Calu3 (cell line): ENCODE measurements at regions not wholly inside any gene's neighbourhood (a gene's known extent, or its start where the extent isn't known, plus 50 kb on each side); places are given as distances from the start of the nearest gene placed in this dataset.
A peak's percentile ranks its signal among the peaks of the same experiment; 100 is the strongest.
"Not testable (repeated sequence)": the region's sequence is repeated elsewhere in the genome, so short reads cannot be mapped to it uniquely, and the experiment has no call there.

ENCODE experiments used
- BruUV-seq: library from RNA; stranded (reverse); fragments of 400-500 nt; replicated peaks from 2 replicates; lab custom pipeline; 2021; lab: Mats Ljungman, UMichigan
- CTCF ChIA-PET: fragments of 300-600 bp; sonication (Branson Sonifier 250); formaldehyde crosslinking; loops from one replicate; lab custom pipeline; 2022; ENCODE audit warnings: antibody characterized with exemption; lab: Charles Lee
- DNase-seq: peaks from one replicate; pipeline ENCODE4 v3.0.0; 2022
- H3K27ac Mint-ChIP-seq: one replicate; pipeline ENCODE4 v1.8.0; 2022; ENCODE audit warnings: mixed read lengths; ENCODE audit not compliant: unreplicated experiment
- H3K27me3 Mint-ChIP-seq: one replicate; pipeline ENCODE4 v1.8.0; 2022; ENCODE audit warnings: mixed read lengths; ENCODE audit not compliant: unreplicated experiment
- H3K36me3 Mint-ChIP-seq: one replicate; pipeline ENCODE4 v1.8.0; 2022; ENCODE audit warnings: mild to moderate bottlenecking, moderate library complexity, mixed read lengths; ENCODE audit not compliant: insufficient read depth, unreplicated experiment
- H3K4me1 Mint-ChIP-seq: one replicate; pipeline ENCODE4 v1.8.0; 2022; ENCODE audit warnings: mild to moderate bottlenecking, low read depth, mixed read lengths; ENCODE audit not compliant: unreplicated experiment
- H3K4me3 Mint-ChIP-seq: one replicate; pipeline ENCODE4 v1.8.0; 2022; ENCODE audit warnings: mild to moderate bottlenecking, low read depth, moderate library complexity, mixed read lengths; ENCODE audit not compliant: unreplicated experiment
- H3K9me3 Mint-ChIP-seq: one replicate; pipeline ENCODE4 v1.8.0; 2022; ENCODE audit warnings: low read depth, mixed read lengths; ENCODE audit not compliant: unreplicated experiment
- intact Hi-C: fragments of 100-400 bp; cut with micrococcal nuclease; formaldehyde crosslinking; loops from one replicate; pipeline ENCODE4 v1.10.0; 2022; ENCODE audit not compliant: unreplicated experiment
- TF ChIP-seq, protein P1 (sequence below): fragments of 200-600 bp; IDR thresholded peaks from one replicate; pipeline ENCODE4 v1.8.0; 2022; ENCODE audit warnings: antibody characterized with exemption; ENCODE audit not compliant: unreplicated experiment

DNA sequence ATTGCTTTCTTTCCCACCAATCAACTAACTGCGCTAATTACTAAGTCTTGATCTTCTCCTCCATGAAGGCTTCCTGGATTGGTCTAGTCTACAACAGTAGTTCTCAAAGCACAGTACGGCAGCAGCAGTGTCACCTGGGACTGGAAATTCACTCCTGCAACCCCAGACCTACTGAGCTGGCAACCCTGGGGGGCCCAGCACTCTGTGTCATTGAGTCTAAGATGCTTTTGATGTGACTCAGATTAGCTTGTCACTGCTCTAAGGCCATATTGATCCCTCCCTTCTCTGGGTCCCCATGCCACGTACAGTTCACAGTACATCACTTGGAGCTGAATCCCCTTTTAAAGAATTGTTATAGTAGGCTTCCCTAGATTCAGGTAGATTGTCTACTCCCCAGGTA is 65.7 kb upstream of the KMT2C start:
- CTCF ChIA-PET, result interaction anchor here (0.6 kb wide), 1 partner anchor 73 kb away, joined by 3 read pairs; no protein-coding TSS in a partner anchor
- DNase-seq, result no peak

DNA sequence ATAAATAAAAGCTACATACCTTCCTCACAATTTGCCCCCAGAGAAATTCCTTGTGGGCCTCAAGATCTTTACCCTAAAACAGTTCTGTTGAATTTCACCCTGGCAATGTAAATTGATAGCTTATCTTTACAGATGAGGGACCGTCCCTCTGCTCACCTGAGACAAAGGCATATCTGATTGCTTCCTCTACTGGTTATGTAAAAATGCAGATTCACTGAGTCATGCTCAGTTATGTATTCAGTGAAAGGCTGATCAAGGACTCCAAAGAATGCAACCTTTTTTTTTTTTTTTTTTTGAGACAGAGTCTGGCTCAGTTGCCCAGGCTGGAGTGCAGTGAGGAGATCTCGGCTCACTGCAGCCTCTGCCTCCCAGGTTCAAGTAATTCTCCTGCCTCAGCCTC is 64.2 kb upstream of the KMT2C start:
- peaks cover 15% of the 10 kb centered on the region for H3K4me1 Mint-ChIP-seq
- DNase-seq, result peak; percentile 10
- H3K9me3 Mint-ChIP-seq, intact Hi-C loops, H3K27ac Mint-ChIP-seq, H3K27me3 Mint-ChIP-seq, H3K4me3 Mint-ChIP-seq, BruUV-seq, H3K36me3 Mint-ChIP-seq: not testable (repeated sequence)
- CTCF ChIA-PET, result interaction anchor here (0.7 kb wide), 2 partner anchors 104 to 159 kb away, joined by 4 read pairs; no protein-coding TSS in a partner anchor

More for the DNA sequence above, 65.7 kb upstream of the KMT2C start:
- intact Hi-C loops, result no loop called here
- Mint-ChIP-seq H3K4me3 (no peak overlapping the region), H3K27ac (no peak overlapping the region), H3K9me3 (no peaks in the 10 kb centered on the region), H3K36me3 (peaks cover 4% of the 10 kb centered on the region), H3K4me1 (peaks cover 15% of the 10 kb centered on the region), H3K27me3 (no peaks in the 10 kb centered on the region)
- TF ChIP-seq, protein P1, sequence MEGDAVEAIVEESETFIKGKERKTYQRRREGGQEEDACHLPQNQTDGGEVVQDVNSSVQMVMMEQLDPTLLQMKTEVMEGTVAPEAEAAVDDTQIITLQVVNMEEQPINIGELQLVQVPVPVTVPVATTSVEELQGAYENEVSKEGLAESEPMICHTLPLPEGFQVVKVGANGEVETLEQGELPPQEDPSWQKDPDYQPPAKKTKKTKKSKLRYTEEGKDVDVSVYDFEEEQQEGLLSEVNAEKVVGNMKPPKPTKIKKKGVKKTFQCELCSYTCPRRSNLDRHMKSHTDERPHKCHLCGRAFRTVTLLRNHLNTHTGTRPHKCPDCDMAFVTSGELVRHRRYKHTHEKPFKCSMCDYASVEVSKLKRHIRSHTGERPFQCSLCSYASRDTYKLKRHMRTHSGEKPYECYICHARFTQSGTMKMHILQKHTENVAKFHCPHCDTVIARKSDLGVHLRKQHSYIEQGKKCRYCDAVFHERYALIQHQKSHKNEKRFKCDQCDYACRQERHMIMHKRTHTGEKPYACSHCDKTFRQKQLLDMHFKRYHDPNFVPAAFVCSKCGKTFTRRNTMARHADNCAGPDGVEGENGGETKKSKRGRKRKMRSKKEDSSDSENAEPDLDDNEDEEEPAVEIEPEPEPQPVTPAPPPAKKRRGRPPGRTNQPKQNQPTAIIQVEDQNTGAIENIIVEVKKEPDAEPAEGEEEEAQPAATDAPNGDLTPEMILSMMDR, result no peak
- no TSS peak for BruUV-seq

DNA sequence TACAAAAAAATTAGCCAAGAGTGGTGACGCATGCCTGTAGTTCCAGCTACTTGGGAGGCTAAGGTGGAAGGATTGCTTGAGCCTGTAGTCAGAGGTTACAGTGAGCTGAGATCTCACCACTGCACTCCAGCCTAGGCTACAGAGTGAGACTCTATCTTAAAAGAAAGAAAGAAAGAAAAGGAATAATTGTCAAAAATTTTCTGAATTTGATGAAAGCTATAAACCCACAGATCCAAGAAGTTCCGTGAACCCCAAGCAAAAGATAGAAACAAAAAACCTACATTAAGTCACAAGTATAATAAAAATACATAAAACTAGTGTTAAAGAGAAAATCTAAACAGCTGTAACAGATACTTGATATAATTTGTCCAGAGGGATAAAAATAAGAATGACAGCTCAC is 60.1 kb upstream of the KMT2C start:
- Mint-ChIP-seq H3K36me3 (no peaks in the 10 kb centered on the region), H3K4me3 (no peak overlapping the region), H3K27me3 (no peaks in the 10 kb centered on the region), H3K9me3 (no peaks in the 10 kb centered on the region), H3K4me1 (no peaks in the 10 kb centered on the region), H3K27ac (no peak overlapping the region)
- CTCF ChIA-PET, result no interaction called here
- TF ChIP-seq, protein P1, result no peak
- BruUV-seq, result no TSS peak
- DNase-seq, result no peak
- intact Hi-C loops, result no loop called here

DNA sequence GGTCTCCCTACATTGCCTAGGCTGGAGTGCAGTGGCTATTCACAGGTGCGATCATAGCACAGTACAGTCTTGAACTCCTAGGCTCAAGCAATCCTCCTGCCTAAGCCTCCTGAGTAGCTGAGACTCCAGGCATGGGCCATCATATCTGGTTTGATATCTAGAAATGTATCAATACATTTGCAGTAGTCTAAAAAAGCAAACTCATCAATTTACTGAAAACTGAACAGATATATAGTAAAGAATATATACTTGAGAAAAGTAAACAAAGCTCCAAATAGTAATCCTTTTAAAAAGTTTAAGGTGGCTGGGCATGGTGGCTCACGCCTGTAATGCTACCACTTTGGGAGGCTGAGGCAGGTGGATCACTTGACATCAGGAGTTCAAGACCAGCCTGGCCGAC is 57.1 kb upstream of the KMT2C start:
- no TSS peak for BruUV-seq
- H3K4me3 Mint-ChIP-seq, result no peak overlapping the region
- H3K4me1 Mint-ChIP-seq, result no peaks in the 10 kb centered on the region
- DNase-seq, result no peak
- no peaks in the 10 kb centered on the region for H3K27me3 Mint-ChIP-seq
- H3K9me3 Mint-ChIP-seq, result no peaks in the 10 kb centered on the region
- TF ChIP-seq, protein P1, result no peak
- intact Hi-C loops, result no loop called here
- H3K27ac Mint-ChIP-seq, result no peak overlapping the region
- H3K36me3 Mint-ChIP-seq, result no peaks in the 10 kb centered on the region
- CTCF ChIA-PET, result no interaction called here

DNA sequence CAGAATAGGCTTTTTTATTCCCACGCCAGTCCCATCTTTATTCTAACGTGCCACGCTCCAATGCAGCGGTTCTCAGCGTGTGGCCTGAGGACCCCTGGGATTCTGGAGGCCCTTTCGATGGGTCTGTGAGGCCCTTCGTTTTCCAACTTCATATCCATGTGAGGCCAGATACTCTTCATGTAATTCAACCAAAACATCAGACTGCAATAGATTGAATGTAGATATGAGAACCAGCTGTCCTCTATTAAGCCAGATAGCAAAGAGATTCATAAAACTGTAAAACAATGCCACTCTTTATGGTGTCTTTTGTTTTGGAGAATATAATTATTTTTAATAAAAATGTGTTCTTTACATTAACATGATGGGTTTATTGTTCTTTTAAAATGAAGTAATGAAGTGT is 53.2 kb upstream of the KMT2C start:
- no peak overlapping the region for H3K4me3 Mint-ChIP-seq
- H3K27me3 Mint-ChIP-seq, result no peaks in the 10 kb centered on the region
- H3K36me3 Mint-ChIP-seq, result no peaks in the 10 kb centered on the region
- DNase-seq, result no peak
- no peaks in the 10 kb centered on the region for H3K9me3 Mint-ChIP-seq
- no peaks in the 10 kb centered on the region for H3K4me1 Mint-ChIP-seq
- TF ChIP-seq, protein P1, result no peak
- intact Hi-C loops, result no loop called here
- no TSS peak for BruUV-seq
- no peak overlapping the region for H3K27ac Mint-ChIP-seq
- CTCF ChIA-PET, result no interaction called here
